ENCODE measurements at regions not wholly inside any gene's neighbourhood (a gene's known extent, or its start where the extent isn't known, plus 50 kb on each side); places are given as distances from the start of the nearest gene placed in this dataset.

DNA sequence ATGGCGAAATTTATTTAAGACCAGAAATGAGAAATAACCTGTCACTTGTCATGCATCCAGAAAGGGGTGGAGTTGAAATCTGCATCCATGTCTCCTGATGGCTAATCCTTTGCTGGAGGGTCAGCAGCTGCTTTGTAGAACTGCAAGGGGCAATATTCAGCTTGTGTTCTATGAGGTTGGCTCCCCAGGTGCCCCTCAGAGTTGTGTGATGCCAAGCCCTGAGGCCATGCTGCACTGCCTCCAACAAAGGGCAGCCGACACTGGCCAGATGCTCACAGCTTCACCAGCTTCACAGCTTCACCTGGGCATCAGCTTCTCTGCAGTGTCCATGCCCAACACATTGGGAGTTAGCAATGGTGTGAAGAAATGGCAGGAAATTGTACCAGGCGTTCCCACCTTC lies 64.0 kb upstream of the TMEM72 start:
- Histone ChIP-seq H3K36me3 (ENCODE audit: control insufficient read depth in 4 of 4, insufficient read depth in 4 of 4, low read length in 4 of 4) (no peaks in the 10 kb centered on the region), H3K4me3 (no peak overlapping the region), H3K27me3 (ENCODE audit: control insufficient read depth in 3 of 3, insufficient read depth in 3 of 3, low read length in 2 of 3) (no peaks in the 10 kb centered on the region), H3K27ac (ENCODE audit: low read depth in 1 of 2, low read length in 1 of 2) (no peak overlapping the region), H3K4me1 (ENCODE audit: control insufficient read depth in 5 of 5, insufficient read depth in 5 of 5, low read length in 5 of 5) (no peaks in the 10 kb centered on the region), H3K9ac (ENCODE audit: insufficient read depth in 1 of 2, low read length in 2 of 2) (no peak overlapping the region), H3K9me3 (ENCODE audit: control insufficient read depth in 4 of 4, insufficient read depth in 3 of 4, low read length in 3 of 4) (no peaks in the 10 kb centered on the region)
- ATAC-seq (ENCODE audit: insufficient read depth, low FRiP score) (no peak), DNase-seq (no peak)
- TF ChIP-seq, protein P1, sequence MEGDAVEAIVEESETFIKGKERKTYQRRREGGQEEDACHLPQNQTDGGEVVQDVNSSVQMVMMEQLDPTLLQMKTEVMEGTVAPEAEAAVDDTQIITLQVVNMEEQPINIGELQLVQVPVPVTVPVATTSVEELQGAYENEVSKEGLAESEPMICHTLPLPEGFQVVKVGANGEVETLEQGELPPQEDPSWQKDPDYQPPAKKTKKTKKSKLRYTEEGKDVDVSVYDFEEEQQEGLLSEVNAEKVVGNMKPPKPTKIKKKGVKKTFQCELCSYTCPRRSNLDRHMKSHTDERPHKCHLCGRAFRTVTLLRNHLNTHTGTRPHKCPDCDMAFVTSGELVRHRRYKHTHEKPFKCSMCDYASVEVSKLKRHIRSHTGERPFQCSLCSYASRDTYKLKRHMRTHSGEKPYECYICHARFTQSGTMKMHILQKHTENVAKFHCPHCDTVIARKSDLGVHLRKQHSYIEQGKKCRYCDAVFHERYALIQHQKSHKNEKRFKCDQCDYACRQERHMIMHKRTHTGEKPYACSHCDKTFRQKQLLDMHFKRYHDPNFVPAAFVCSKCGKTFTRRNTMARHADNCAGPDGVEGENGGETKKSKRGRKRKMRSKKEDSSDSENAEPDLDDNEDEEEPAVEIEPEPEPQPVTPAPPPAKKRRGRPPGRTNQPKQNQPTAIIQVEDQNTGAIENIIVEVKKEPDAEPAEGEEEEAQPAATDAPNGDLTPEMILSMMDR (IDR thresholded peaks at IDR 0.05; ENCODE audit: control extremely low read depth, extremely low read depth) = no peak
- 92 to 99% methylated on average over 3 of the region's 3 CpGs for WGBS, 2 donors

- 92 to 98% methylated on average over 4 of the region's 4 CpGs for WGBS, 2 donors
- ATAC-seq (ENCODE audit: insufficient read depth, low FRiP score) (no peak), DNase-seq (no peak)
- no peaks in the 10 kb centered on the region for H3K27me3 ChIP-seq (ENCODE audit: control insufficient read depth in 3 of 3, insufficient read depth in 3 of 3, low read length in 2 of 3)
- TF ChIP-seq, protein P1 (IDR thresholded peaks at IDR 0.05; ENCODE audit: control extremely low read depth, extremely low read depth) = no peak
- H3K27ac ChIP-seq (ENCODE audit: low read depth in 1 of 2, low read length in 1 of 2) = no peak overlapping the region
- no peaks in the 10 kb centered on the region for H3K4me1 ChIP-seq (ENCODE audit: control insufficient read depth in 5 of 5, insufficient read depth in 5 of 5, low read length in 5 of 5)
- H3K9ac ChIP-seq (ENCODE audit: insufficient read depth in 1 of 2, low read length in 2 of 2) = no peak overlapping the region
- no peak overlapping the region for H3K4me3 ChIP-seq
- no peaks in the 10 kb centered on the region for H3K9me3 ChIP-seq (ENCODE audit: control insufficient read depth in 4 of 4, insufficient read depth in 3 of 4, low read length in 3 of 4)
- H3K36me3 ChIP-seq (ENCODE audit: control insufficient read depth in 4 of 4, insufficient read depth in 4 of 4, low read length in 4 of 4) = no peaks in the 10 kb centered on the region
Observed at GRCh38 chr10:44848211-44848610, 62.9 kb upstream of the TMEM72 start.

- TF ChIP-seq, protein P1 (IDR thresholded peaks at IDR 0.05; ENCODE audit: control extremely low read depth, extremely low read depth) = no peak
- DNase-seq (no peak), ATAC-seq (ENCODE audit: insufficient read depth, low FRiP score) (no peak)
- WGBS, 2 donors = 92 to 94% methylated on average over 2 of the region's 2 CpGs
- Histone ChIP-seq H3K9me3 (ENCODE audit: control insufficient read depth in 4 of 4, insufficient read depth in 3 of 4, low read length in 3 of 4) (no peaks in the 10 kb centered on the region), H3K36me3 (ENCODE audit: control insufficient read depth in 4 of 4, insufficient read depth in 4 of 4, low read length in 4 of 4) (no peaks in the 10 kb centered on the region), H3K9ac (ENCODE audit: insufficient read depth in 1 of 2, low read length in 2 of 2) (no peak overlapping the region), H3K27ac (ENCODE audit: low read depth in 1 of 2, low read length in 1 of 2) (no peak overlapping the region), H3K4me1 (ENCODE audit: control insufficient read depth in 5 of 5, insufficient read depth in 5 of 5, low read length in 5 of 5) (no peaks in the 10 kb centered on the region), H3K4me3 (no peak overlapping the region), H3K27me3 (ENCODE audit: control insufficient read depth in 3 of 3, insufficient read depth in 3 of 3, low read length in 2 of 3) (no peaks in the 10 kb centered on the region)
Observed at GRCh38 chr10:44849936-44850335, 61.2 kb upstream of the TMEM72 start.

GRCh38 chr10:44850356-44850934 lies 60.7 kb upstream of the TMEM72 start:
- H3K36me3 ChIP-seq (ENCODE audit: control insufficient read depth in 4 of 4, insufficient read depth in 4 of 4, low read length in 4 of 4) = no peaks in the 10 kb centered on the region
- DNase-seq = no peak
- H3K27me3 ChIP-seq (ENCODE audit: control insufficient read depth in 3 of 3, insufficient read depth in 3 of 3, low read length in 2 of 3) = no peaks in the 10 kb centered on the region
- no peaks in the 10 kb centered on the region for H3K4me1 ChIP-seq (ENCODE audit: control insufficient read depth in 5 of 5, insufficient read depth in 5 of 5, low read length in 5 of 5)
- H3K9me3 ChIP-seq (ENCODE audit: control insufficient read depth in 4 of 4, insufficient read depth in 3 of 4, low read length in 3 of 4) = no peaks in the 10 kb centered on the region
- TF ChIP-seq, protein P1 (IDR thresholded peaks at IDR 0.05; ENCODE audit: control extremely low read depth, extremely low read depth) = no peak
- H3K4me3 ChIP-seq = no peak overlapping the region
- 67 to 91% methylated on average over 8 of the region's 8 CpGs for WGBS, 2 donors
- H3K9ac ChIP-seq (ENCODE audit: insufficient read depth in 1 of 2, low read length in 2 of 2) = no peak overlapping the region
- no peak for ATAC-seq (ENCODE audit: insufficient read depth, low FRiP score)
- H3K27ac ChIP-seq (ENCODE audit: low read depth in 1 of 2, low read length in 1 of 2) = no peak overlapping the region
